ENCODE measurements at regions not wholly inside any gene's neighbourhood (a gene's known extent, or its start where the extent isn't known, plus 50 kb on each side); places are given as distances from the start of the nearest gene placed in this dataset.

DNA sequence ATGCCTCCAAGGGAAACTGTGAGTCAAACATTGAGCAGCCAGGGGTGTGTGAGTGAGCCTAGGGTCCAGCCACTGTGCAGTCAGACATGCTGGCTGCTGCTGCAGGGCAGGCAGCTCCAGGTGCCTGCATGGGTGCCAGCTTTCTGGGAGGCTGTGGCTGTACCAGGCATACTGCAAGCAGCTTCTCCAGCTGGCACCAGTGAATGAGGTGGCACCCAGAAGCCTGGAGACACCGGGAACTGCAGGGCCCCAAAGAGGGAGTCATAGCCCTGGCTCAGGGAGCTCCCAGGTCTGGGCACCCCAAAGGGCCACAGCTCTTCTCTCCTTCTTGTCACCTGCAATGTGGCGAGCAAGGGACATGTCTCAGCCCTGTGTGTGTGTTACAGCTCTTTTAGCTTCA, 283.2 kb downstream of the RPRM start:
- TF ChIP-seq CTCF (conservative IDR thresholded peaks at IDR 0.05 in 1 of 2, IDR thresholded peaks at IDR 0.05 in 1 of 2; ENCODE audit: low read depth in 1 of 2, low read length in 2 of 2) (no peak), EZH2 (IDR thresholded peaks at IDR 0.05; ENCODE audit: low read length, missing control alignments) (no peak)

Data from fibroblast of lung (primary cell).